SU-DHL-6 (cell line): ENCODE measurements at regions not wholly inside any gene's neighbourhood (a gene's known extent, or its start where the extent isn't known, plus 50 kb on each side); places are given as distances from the start of the nearest gene placed in this dataset.
"Not testable (repeated sequence)": the region's sequence is repeated elsewhere in the genome, so short reads cannot be mapped to it uniquely, and the experiment has no call there.

Source experiments
- CTCF ChIP-seq: fragments of 200-600 bp; sonication (generic); IDR thresholded peaks from one replicate; pipeline ENCODE4 v1.5.1; 2017; ENCODE audit warnings: antibody characterized with exemption, mild to moderate bottlenecking, low read length, moderate library complexity; ENCODE audit not compliant: insufficient read depth, poor library complexity, severe bottlenecking
- EZH2phosphoT487 ChIP-seq: fragments of 200-600 bp; sonication (generic), shearing (Covaris generic); conservative IDR thresholded peaks from 2 replicates; pipeline ENCODE4 v1.6.1; 2018; ENCODE audit warnings: mild to moderate bottlenecking, antibody characterized with exemption, low read length, moderate library complexity, mixed read lengths

GRCh38 chr21:19233841-19234240, 830.3 kb upstream of the TMPRSS15 start:
- TF ChIP-seq CTCF, EZH2phosphoT487: not testable (repeated sequence)
